ENCODE measurements at regions not wholly inside any gene's neighbourhood (a gene's known extent, or its start where the extent isn't known, plus 50 kb on each side); places are given as distances from the start of the nearest gene placed in this dataset.

- no peaks in the 10 kb centered on the region for H3K79me2 ChIP-seq (ENCODE audit: insufficient read depth, low read length)
- no peaks in the 10 kb centered on the region for H3K9me3 ChIP-seq (ENCODE audit: control insufficient read depth in 1 of 2, insufficient read depth in 1 of 2, low read depth in 1 of 2, low read length in 2 of 2)
- peaks cover 0 to 6% of the 10 kb centered on the region in 2 experiments; a peak in 2 of 4 replicates for H3K4me1 ChIP-seq (ENCODE audit: control insufficient read depth in 1 of 2, insufficient read depth in 2 of 2, low read length in 2 of 2)
- POLR2A ChIA-PET: no interaction called here
- ATAC-seq (no peak), DNase-seq (ENCODE audit: low read depth, low spot score) (no peak)
- H4K20me1 ChIP-seq (ENCODE audit: insufficient read depth): no peaks in the 10 kb centered on the region
- H3K27ac ChIP-seq (ENCODE audit: low read depth, low read length): no peak overlapping the region
- no peaks in the 10 kb centered on the region for H3K36me3 ChIP-seq (ENCODE audit: control insufficient read depth in 1 of 2, insufficient read depth in 2 of 2, low read length in 2 of 2)
- TF ChIP-seq JUND (IDR thresholded peaks at IDR 0.05) (no peak), YY1 (IDR thresholded peaks at IDR 0.05; ENCODE audit: extremely low read depth, insufficient replicate concordance, low read depth, low read length) (no peak), EZH2phosphoT487 (IDR thresholded peaks at IDR 0.05; ENCODE audit: borderline replicate concordance) (no peak), EGR1 (IDR thresholded peaks at IDR 0.05; ENCODE audit: low read depth) (no peak), ZNF274 (IDR thresholded peaks at IDR 0.05; ENCODE audit: low read depth, low read length) (no peak), REST (IDR thresholded peaks at IDR 0.05; ENCODE audit: low read depth) (no peak), SP1 (IDR thresholded peaks at IDR 0.05; ENCODE audit: low read depth) (no peak), ZBTB33 (IDR thresholded peaks at IDR 0.05; ENCODE audit: extremely low read depth, insufficient replicate concordance, low read length) (no peak), MAX (IDR thresholded peaks at IDR 0.05) (no peak), TCF7L2 (IDR thresholded peaks at IDR 0.05; ENCODE audit: borderline replicate concordance, extremely low read depth, insufficient read depth, insufficient read length) (no peak), POLR2A (IDR thresholded peaks at IDR 0.05; ENCODE audit: borderline replicate concordance, extremely low read depth, insufficient read depth, insufficient read length) (no peak), RAD21 (IDR thresholded peaks at IDR 0.05; ENCODE audit: low read depth) (no peak), ATF3 (IDR thresholded peaks at IDR 0.05) (no peak)
- CTCF ChIA-PET: no interaction called here
- no peak overlapping the region for H2AFZ ChIP-seq (ENCODE audit: low read depth, low read length, poor library complexity, severe bottlenecking)
- no peak overlapping the region for H3K4me3 ChIP-seq (replicated peaks in 1 of 2; ENCODE audit: low read depth in 1 of 2, low read length in 2 of 2)
- no peak overlapping the region for H3K9ac ChIP-seq (ENCODE audit: low read length)
- RAD21 ChIA-PET (ENCODE audit: low non-redundant PET in 1 of 2, low total read pairs in 2 of 2, uncharacterized antibody in 2 of 2, unreplicated experiment in 2 of 2): no interaction called here
- BruUV-seq (replicated peaks): no TSS peak
- H3K4me2 ChIP-seq (ENCODE audit: low read length): no peak overlapping the region
- H3K27me3 ChIP-seq (ENCODE audit: insufficient read depth, low read length): no peaks in the 10 kb centered on the region
- intact Hi-C loops (cut with micrococcal nuclease): no loop called here
- H3K9me2 ChIP-seq (ENCODE audit: insufficient read depth): no peaks in the 10 kb centered on the region
Measured at GRCh38 chr2:12107321-12107720, 360.9 kb downstream of the LPIN1 start.
